SK-N-SH (cell line): ENCODE measurements at regions not wholly inside any gene's neighbourhood (a gene's known extent, or its start where the extent isn't known, plus 50 kb on each side); places are given as distances from the start of the nearest gene placed in this dataset.

Experiments used
- CTCF ChIA-PET: fragments of 300-600, 350-600 bp; formaldehyde crosslinking; extraction: SDS; loops from one replicate; lab custom pipeline; 2021; lab: Yijun Ruan, JAX
- POLR2A ChIA-PET: fragments of 350-600 bp; sonication (Branson Sonifier 250); formaldehyde crosslinking; extraction: SDS; loops from one replicate; lab custom pipeline; 2020; ENCODE audit warnings: antibody characterized with exemption, inconsistent platforms; lab: Yijun Ruan, JAX
- DNase-seq: peaks from one replicate; pipeline ENCODE4 v3.0.0; 2012
- H2AFZ ChIP-seq: fragments of 200-600 bp; sonication (generic); 2 replicates; pipeline ENCODE4 v1.8.1; 2016; ENCODE audit warnings: antibody characterized with exemption, mild to moderate bottlenecking, low read depth
- H3F3A ChIP-seq: fragments of 200-600 bp; sonication (generic); replicated peaks from 2 replicates; pipeline ENCODE3; 2016; ENCODE audit warnings: antibody characterized with exemption, mild to moderate bottlenecking; ENCODE audit not compliant: insufficient read depth
- H3K27ac ChIP-seq, 2 experiments: fragments of 200-500 bp in 1 of 2; fragments of 200-600 bp in 1 of 2; sonication (Bioruptor generic) in 1 of 2; sonication (generic), shearing (Covaris generic) in 1 of 2; 2 replicates each; pipeline versions ENCODE4 v1.5.1 to v1.6.1; 2014 to 2016; ENCODE audit warnings: low read depth in 2 of 2, inconsistent platforms in 1 of 2, low read length in 1 of 2, mild to moderate bottlenecking in 1 of 2, mixed read lengths in 1 of 2
- H3K27me3 ChIP-seq: fragments of 200-600 bp; sonication (generic), shearing (Covaris generic); 2 replicates; pipeline ENCODE4 v1.6.1; 2016; ENCODE audit warnings: mixed run types; ENCODE audit not compliant: insufficient read depth
- H3K36me3 ChIP-seq, 2 experiments: fragments of 200-500 bp in 1 of 2; fragments of 200-600 bp in 1 of 2; sonication (Bioruptor generic) in 1 of 2; sonication (generic) in 1 of 2; replicated peaks in 1 of 2; 2 replicates each; pipeline versions ENCODE3 to v1.5.1; 2014 to 2016; ENCODE audit warnings: low read length in 1 of 2, mild to moderate bottlenecking in 1 of 2; ENCODE audit not compliant: insufficient read depth in 2 of 2, control insufficient read depth in 1 of 2
- H3K4me1 ChIP-seq, 2 experiments: fragments of 200-500 bp in 1 of 2; fragments of 200-600 bp in 1 of 2; sonication (Bioruptor generic) in 1 of 2; sonication (generic), shearing (Covaris generic) in 1 of 2; 2 replicates each; pipeline versions ENCODE4 v1.5.1 to v1.6.1; 2014 to 2016; ENCODE audit warnings: low read depth in 1 of 2, low read length in 1 of 2, mixed run types in 1 of 2; ENCODE audit not compliant: insufficient read depth in 2 of 2, control insufficient read depth in 1 of 2
- H3K4me2 ChIP-seq: fragments of 200-600 bp; sonication (generic), shearing (Covaris generic); 2 replicates; pipeline ENCODE4 v1.6.1; 2017; ENCODE audit warnings: mixed run types
- H3K4me3 ChIP-seq, 2 experiments: fragments of 200-500 bp in 1 of 2; fragments of 200-600 bp in 1 of 2; sonication (Bioruptor generic) in 1 of 2; sonication (generic), shearing (Covaris generic) in 1 of 2; 2 replicates each; pipeline versions ENCODE4 v1.5.1 to v1.8.1; 2014 to 2016; ENCODE audit warnings: low read depth in 2 of 2, inconsistent platforms in 1 of 2, low read length in 1 of 2, mild to moderate bottlenecking in 1 of 2, mixed read lengths in 1 of 2, moderate library complexity in 1 of 2
- H3K79me2 ChIP-seq: fragments of 200-600 bp; sonication (generic); 2 replicates; pipeline ENCODE4 v1.8.1; 2017; ENCODE audit warnings: mild to moderate bottlenecking; ENCODE audit not compliant: insufficient read depth
- H3K9ac ChIP-seq: fragments of 200-600 bp; sonication (generic); 2 replicates; pipeline ENCODE4 v1.6.1; 2017; ENCODE audit warnings: mixed run types
- H3K9me2 ChIP-seq: fragments of 200-600 bp; sonication (generic); 2 replicates; pipeline ENCODE4 v1.6.1; 2017; ENCODE audit warnings: mixed run types
- H3K9me3 ChIP-seq: fragments of 200-600 bp; sonication (generic); 2 replicates; pipeline ENCODE4 v1.6.1; 2017; ENCODE audit warnings: mixed run types, mild to moderate bottlenecking, moderate library complexity
- H4K20me1 ChIP-seq: fragments of 200-600 bp; sonication (generic); 2 replicates; pipeline ENCODE4 v1.6.1; 2017; ENCODE audit warnings: mild to moderate bottlenecking, mixed run types; ENCODE audit not compliant: insufficient read depth
- CTCF ChIP-seq: fragments of 200-600 bp; sonication (generic); IDR thresholded peaks from 2 replicates; pipeline ENCODE4 v1.6.1; 2017; ENCODE audit warnings: antibody characterized with exemption, mild to moderate bottlenecking, moderate library complexity
- EP300 ChIP-seq, 2 experiments: IDR thresholded peaks; 2 replicates each; pipeline versions ENCODE4 v1.4.0 to v1.6.1; 2012; ENCODE audit warnings: borderline replicate concordance in 1 of 2, low read depth in 1 of 2, low read length in 1 of 2
- EZH2phosphoT487 ChIP-seq: fragments of 200-600 bp; sonication (generic); IDR thresholded peaks from 2 replicates; pipeline ENCODE4 v1.6.1; 2017; ENCODE audit warnings: low read depth, mixed run types, mild to moderate bottlenecking, antibody characterized with exemption, moderate library complexity, borderline replicate concordance
- FOSL2 ChIP-seq: IDR thresholded peaks from 2 replicates; pipeline ENCODE4 v1.4.0; 2012; ENCODE audit warnings: low read depth, mild to moderate bottlenecking, moderate library complexity, borderline replicate concordance
- FOXJ3 ChIP-seq: sonication (generic); formaldehyde crosslinking; IDR thresholded peaks from 2 replicates; pipeline ENCODE4 v1.5.1; 2020; ENCODE audit warnings: mild to moderate bottlenecking, missing genetic modification reagents
- FOXM1 ChIP-seq: IDR thresholded peaks from 2 replicates; pipeline ENCODE4 v1.4.0; 2012; ENCODE audit warnings: low read depth, mild to moderate bottlenecking
- GABPA ChIP-seq: IDR thresholded peaks from 2 replicates; pipeline ENCODE4 v1.4.0; 2012; ENCODE audit warnings: low read depth, mild to moderate bottlenecking
- GATA2 ChIP-seq: sonication (generic); formaldehyde crosslinking; IDR thresholded peaks from 2 replicates; pipeline ENCODE4 v1.5.0; 2020; ENCODE audit warnings: mild to moderate bottlenecking, missing genetic modification reagents
- JUND ChIP-seq: IDR thresholded peaks from 2 replicates; pipeline ENCODE4 v1.4.0; 2012
- MEF2A ChIP-seq: IDR thresholded peaks from 2 replicates; pipeline ENCODE4 v1.4.0; 2012; ENCODE audit warnings: low read depth, borderline replicate concordance
- RFX5 ChIP-seq: IDR thresholded peaks from 2 replicates; pipeline ENCODE4 v1.6.1; 2012; ENCODE audit warnings: mild to moderate bottlenecking, improper control_type of control experiment, low read length
- RXRA ChIP-seq: IDR thresholded peaks from 2 replicates; pipeline ENCODE4 v1.4.0; 2012; ENCODE audit warnings: low read depth, mild to moderate bottlenecking, borderline replicate concordance
- TAF1 ChIP-seq: IDR thresholded peaks from 2 replicates; pipeline ENCODE4 v1.6.1; 2012; ENCODE audit warnings: low read depth, mild to moderate bottlenecking, low read length, moderate library complexity, borderline replicate concordance
- TCF12 ChIP-seq: IDR thresholded peaks from 2 replicates; pipeline ENCODE4 v1.4.0; 2012
- ZBTB33 ChIP-seq: IDR thresholded peaks from 2 replicates; pipeline ENCODE4 v1.4.0; 2012; ENCODE audit warnings: low read depth, borderline replicate concordance
- WGBS: methylation state at CpG from one replicate; pipeline ENCODE4 v1.1.6; 2017; ENCODE audit warnings: low lambda C conversion rate; 5-methylcytosine and 5-hydroxymethylcytosine counted together
- TF ChIP-seq, protein P1 (sequence below): IDR thresholded peaks from 2 replicates; pipeline ENCODE4 v1.4.0; 2012; ENCODE audit warnings: low read depth, borderline replicate concordance
- TF ChIP-seq, protein P2 (sequence below): IDR thresholded peaks from 2 replicates; pipeline ENCODE4; 2012
- TF ChIP-seq, protein P3 (sequence below): IDR thresholded peaks from 2 replicates; pipeline ENCODE4 v1.4.0; 2012; ENCODE audit warnings: low read depth

DNA sequence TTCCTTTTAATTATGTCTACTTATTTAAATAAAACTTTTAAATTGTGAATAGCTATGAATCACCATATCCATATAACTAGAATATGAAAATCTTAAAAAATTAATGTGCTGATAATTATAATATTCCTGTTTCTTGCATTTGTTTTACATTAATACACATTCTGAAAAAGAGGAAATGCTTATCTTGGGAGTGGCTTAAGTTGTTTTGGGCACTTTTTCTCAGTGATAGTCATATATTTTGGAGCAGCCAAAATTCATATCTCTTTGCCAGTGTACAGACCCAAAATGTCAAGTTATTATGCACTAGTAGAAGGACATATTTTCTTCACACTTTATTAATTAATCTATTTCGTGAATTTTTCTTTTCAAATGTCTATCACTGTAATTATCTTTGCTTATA is 838.5 kb downstream of the USP25 start:
- CTCF ChIA-PET = no interaction called here
- Histone ChIP-seq H3F3A (peaks cover 20% of the 10 kb centered on the region), H3K9ac (no peak overlapping the region), H3K27me3 (no peaks in the 10 kb centered on the region), H3K4me1 (peaks cover 0 to 12% of the 10 kb centered on the region in 2 experiments; a peak in 2 of 4 replicates), H2AFZ (no peak overlapping the region), H3K4me3 (no peak overlapping the region), H3K9me2 (no peaks in the 10 kb centered on the region)
- POLR2A ChIA-PET = no interaction called here
- 77% methylated on average over 1 of the region's 1 CpG for WGBS
- no peak for TF ChIP-seq GABPA
- TF ChIP-seq FOXJ3 (CRISPR knock-in tag) = no peak
- no peak for TF ChIP-seq RFX5
- TF ChIP-seq EZH2phosphoT487 = no peak
- TF ChIP-seq, protein P1, sequence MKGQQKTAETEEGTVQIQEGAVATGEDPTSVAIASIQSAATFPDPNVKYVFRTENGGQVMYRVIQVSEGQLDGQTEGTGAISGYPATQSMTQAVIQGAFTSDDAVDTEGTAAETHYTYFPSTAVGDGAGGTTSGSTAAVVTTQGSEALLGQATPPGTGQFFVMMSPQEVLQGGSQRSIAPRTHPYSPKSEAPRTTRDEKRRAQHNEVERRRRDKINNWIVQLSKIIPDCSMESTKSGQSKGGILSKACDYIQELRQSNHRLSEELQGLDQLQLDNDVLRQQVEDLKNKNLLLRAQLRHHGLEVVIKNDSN = no peak
- TF ChIP-seq JUND = no peak
- TF ChIP-seq FOXM1 = no peak
- TF ChIP-seq, all 33 proteins: peak for 0
- H3K36me3 ChIP-seq = no peaks in the 10 kb centered on the region
- no peak for DNase-seq
- no peaks in the 10 kb centered on the region for H4K20me1 ChIP-seq
- H3K79me2 ChIP-seq = no peaks in the 10 kb centered on the region
- H3K27ac ChIP-seq = no peak overlapping the region
- no peaks in the 10 kb centered on the region for H3K9me3 ChIP-seq
- H3K4me2 ChIP-seq = no peak overlapping the region

- POLR2A ChIA-PET = no interaction called here
- H3K9me3 ChIP-seq = no peaks in the 10 kb centered on the region
- WGBS = 77% methylated on average over 2 of the region's 2 CpGs
Measured at GRCh38 chr21:16568661-16569060, 838.9 kb downstream of the USP25 start.

More at GRCh38 chr21:16568661-16569060, 838.9 kb downstream of the USP25 start:
- no peak overlapping the region for H3K4me3 ChIP-seq
- no peaks in the 10 kb centered on the region for H4K20me1 ChIP-seq
- H3K4me2 ChIP-seq = no peak overlapping the region
- TF ChIP-seq RFX5 (no peak), MEF2A (no peak), TCF12 (no peak), CTCF (no peak), RXRA (no peak), GABPA (no peak), EP300 (IDR thresholded peaks at IDR 0.05; ENCODE audit: borderline replicate concordance in 1 of 2, low read depth in 1 of 2, low read length in 1 of 2) (no peak), FOXJ3 (CRISPR knock-in tag) (no peak), ZBTB33 (no peak), TAF1 (no peak), EZH2phosphoT487 (no peak), FOSL2 (no peak), GATA2 (no peak)
- TF ChIP-seq, protein P2, sequence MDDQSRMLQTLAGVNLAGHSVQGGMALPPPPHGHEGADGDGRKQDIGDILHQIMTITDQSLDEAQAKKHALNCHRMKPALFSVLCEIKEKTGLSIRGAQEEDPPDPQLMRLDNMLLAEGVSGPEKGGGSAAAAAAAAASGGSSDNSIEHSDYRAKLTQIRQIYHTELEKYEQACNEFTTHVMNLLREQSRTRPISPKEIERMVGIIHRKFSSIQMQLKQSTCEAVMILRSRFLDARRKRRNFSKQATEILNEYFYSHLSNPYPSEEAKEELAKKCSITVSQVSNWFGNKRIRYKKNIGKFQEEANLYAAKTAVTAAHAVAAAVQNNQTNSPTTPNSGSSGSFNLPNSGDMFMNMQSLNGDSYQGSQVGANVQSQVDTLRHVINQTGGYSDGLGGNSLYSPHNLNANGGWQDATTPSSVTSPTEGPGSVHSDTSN = no peak
- TF ChIP-seq, protein P3, sequence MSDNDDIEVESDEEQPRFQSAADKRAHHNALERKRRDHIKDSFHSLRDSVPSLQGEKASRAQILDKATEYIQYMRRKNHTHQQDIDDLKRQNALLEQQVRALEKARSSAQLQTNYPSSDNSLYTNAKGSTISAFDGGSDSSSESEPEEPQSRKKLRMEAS = no peak
- TF ChIP-seq, protein P1 = no peak
- H3K27me3 ChIP-seq = no peaks in the 10 kb centered on the region
- H3K79me2 ChIP-seq = no peaks in the 10 kb centered on the region
- no peak overlapping the region for H3K9ac ChIP-seq
- peaks cover 0 to 13% of the 10 kb centered on the region in 2 experiments; a peak in 3 of 4 replicates for H3K4me1 ChIP-seq
- CTCF ChIA-PET = interaction anchor here (0.7 kb wide), 1 partner anchor 129 kb away, joined by 3 read pairs; no protein-coding TSS in a partner anchor
- H3K9me2 ChIP-seq = no peaks in the 10 kb centered on the region
- DNase-seq = no peak
- no peak overlapping the region for H3K27ac ChIP-seq
- no peaks in the 10 kb centered on the region for H3K36me3 ChIP-seq
- H3F3A ChIP-seq = peaks cover 24% of the 10 kb centered on the region
- no peak overlapping the region for H2AFZ ChIP-seq
